ENCODE measurements at regions not wholly inside any gene's neighbourhood (a gene's known extent, or its start where the extent isn't known, plus 50 kb on each side); places are given as distances from the start of the nearest gene placed in this dataset.

DNA sequence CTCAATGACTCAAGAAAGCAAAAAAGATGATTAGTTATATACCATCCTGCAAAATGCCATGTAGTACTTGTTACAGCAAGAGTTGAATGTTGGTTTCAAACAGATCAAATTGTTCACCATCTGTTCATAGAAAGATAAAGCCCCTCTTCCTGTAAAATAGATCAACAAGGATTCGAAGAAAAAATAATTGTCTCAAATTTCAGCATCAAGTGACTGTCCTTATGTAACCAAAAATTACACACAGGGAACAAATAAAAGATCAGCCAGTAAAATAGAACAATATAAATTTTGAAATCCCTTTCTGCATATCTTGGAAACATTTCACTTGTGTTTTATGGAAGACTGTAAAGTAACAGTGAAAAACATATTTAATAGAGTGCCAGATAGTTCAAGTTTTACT lies 165.1 kb upstream of the STAC start:
- TF ChIP-seq, protein P1, sequence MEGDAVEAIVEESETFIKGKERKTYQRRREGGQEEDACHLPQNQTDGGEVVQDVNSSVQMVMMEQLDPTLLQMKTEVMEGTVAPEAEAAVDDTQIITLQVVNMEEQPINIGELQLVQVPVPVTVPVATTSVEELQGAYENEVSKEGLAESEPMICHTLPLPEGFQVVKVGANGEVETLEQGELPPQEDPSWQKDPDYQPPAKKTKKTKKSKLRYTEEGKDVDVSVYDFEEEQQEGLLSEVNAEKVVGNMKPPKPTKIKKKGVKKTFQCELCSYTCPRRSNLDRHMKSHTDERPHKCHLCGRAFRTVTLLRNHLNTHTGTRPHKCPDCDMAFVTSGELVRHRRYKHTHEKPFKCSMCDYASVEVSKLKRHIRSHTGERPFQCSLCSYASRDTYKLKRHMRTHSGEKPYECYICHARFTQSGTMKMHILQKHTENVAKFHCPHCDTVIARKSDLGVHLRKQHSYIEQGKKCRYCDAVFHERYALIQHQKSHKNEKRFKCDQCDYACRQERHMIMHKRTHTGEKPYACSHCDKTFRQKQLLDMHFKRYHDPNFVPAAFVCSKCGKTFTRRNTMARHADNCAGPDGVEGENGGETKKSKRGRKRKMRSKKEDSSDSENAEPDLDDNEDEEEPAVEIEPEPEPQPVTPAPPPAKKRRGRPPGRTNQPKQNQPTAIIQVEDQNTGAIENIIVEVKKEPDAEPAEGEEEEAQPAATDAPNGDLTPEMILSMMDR (IDR thresholded peaks at IDR 0.05; ENCODE audit: low read depth, low read length): no peak
- TF ChIP-seq EZH2phosphoT487 (IDR thresholded peaks at IDR 0.05; ENCODE audit: low read depth): no peak

Measured in OCI-LY3 (cell line).